Renal cortex interstitium (tissue), 11 donors: ENCODE measurements at regions not wholly inside any gene's neighbourhood (a gene's known extent, or its start where the extent isn't known, plus 50 kb on each side); places are given as distances from the start of the nearest gene placed in this dataset.
A peak's percentile ranks its signal among the peaks of the same experiment; 100 is the strongest.
"Not testable (repeated sequence)": the region's sequence is repeated elsewhere in the genome, so short reads cannot be mapped to it uniquely, and the experiment has no call there.

Source experiments
- DNase-seq, 11 donors: peaks; one replicate each; pipeline ENCODE4 v3.0.0-alpha.2; 2013; ENCODE audit warnings: low read depth in 9 of 11, low spot score in 4 of 11; ENCODE audit errors: extremely low read depth in 1 of 11

- DNase-seq, result no peak
Measured at GRCh38 chr7:83835424-83835823, 186.5 kb upstream of the SEMA3E start.

- DNase-seq, result not testable (repeated sequence)
Measured at GRCh38 chr7:83833721-83834120, 184.8 kb upstream of the SEMA3E start.

DNA sequence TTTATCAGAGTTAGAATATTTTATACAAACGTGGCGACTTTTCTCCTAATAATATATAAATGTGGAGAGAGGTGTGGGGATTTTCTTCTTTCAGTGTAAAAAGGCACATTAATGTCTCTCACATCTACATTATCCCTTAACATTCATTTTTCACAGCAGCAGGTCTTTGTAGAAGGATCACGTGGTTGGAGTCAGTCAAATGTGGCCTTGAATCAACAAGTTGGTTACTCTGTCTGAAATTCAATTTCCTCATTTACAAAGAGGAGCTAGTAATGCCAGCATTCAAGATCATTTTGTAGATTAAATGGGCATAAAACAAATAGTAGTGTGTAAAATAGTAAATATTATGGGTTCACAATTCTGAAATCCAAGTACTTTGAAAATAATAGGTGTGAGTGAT is 183.1 kb upstream of the SEMA3E start:
- DNase-seq, result no peak

- DNase-seq, result no peak
Measured at GRCh38 chr7:83827036-83827435, 178.1 kb upstream of the SEMA3E start.

- no peak for DNase-seq
Measured at GRCh38 chr7:83824214-83824613, 175.3 kb upstream of the SEMA3E start.

GRCh38 chr7:83821866-83822265 is 172.9 kb upstream of the SEMA3E start:
- DNase-seq, result no peak

DNA sequence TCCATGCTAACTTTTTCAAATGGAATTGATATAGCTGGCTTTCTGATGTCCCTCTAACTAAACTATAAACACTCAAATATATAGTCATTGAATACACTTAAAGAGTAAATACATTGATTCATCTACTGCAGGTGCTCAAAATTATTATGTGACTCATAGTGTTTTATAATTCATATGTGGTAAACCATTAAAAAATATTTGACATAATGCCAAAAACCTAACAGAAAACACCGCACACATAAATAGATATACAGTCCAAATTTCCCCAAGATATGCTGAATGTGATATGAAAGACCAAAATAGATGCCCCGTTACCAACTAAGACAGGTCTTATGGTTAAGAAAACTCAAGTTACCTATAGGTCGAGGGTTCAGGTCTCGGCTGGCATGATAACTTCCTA is 171.7 kb upstream of the SEMA3E start:
- DNase-seq, result no peak

DNA sequence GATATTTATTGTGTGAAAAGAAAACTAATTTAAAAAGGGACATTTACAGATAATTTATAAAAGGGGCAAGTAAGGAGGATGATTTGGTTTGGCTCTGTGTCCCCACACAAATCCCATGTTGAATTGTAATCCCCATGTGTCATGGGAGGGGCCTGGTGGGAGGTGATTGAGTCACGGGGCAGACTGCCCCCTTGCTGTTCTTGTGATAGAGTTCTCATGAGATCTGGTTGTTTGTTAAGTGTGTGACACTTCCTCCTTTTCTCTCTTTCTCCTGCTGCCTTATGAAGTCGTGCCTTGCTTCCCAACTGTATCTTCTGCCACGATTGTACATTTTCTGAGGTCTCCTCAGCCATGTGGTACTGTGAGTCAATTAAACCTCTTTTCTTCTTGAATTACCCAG is 171.0 kb upstream of the SEMA3E start:
- DNase-seq, result no peak

DNA sequence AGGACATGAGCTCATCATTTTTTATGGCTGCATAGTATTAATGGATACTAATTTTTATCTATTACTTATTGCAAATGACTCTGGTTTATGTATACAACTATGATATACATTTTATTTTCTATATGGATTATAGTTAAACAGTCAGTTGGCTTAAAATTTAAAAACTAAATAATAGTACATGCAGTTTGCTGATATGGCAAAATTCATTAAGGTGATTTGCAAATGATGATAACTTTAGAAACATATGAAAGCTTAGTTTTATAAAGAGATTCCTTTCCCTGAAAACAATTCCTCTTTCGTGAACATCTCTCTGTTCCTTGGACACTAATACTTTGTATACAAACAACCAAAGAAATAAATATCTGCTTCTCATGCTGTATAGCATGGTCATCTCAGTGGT is 165.5 kb upstream of the SEMA3E start:
- no peak for DNase-seq

- DNase-seq, result not testable (repeated sequence)
Measured at GRCh38 chr7:83812563-83812962, 163.6 kb upstream of the SEMA3E start.

DNA sequence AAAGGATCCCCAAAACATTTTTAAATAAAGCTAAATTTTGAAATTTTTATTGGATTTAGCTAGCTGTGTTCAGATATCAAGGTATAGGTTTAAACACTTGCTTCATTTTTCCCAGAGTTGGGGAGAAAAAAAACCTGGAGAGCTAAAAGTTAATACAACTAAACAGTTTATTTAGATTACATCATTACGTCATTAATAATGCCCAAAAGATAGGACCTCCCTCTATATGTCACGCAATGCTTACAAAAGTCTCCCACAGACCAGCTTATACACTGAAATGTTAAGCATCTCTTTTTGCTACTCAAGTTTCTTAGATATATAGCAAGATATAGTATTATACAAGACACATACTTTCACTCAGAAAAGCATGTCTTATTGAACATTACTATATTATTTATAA is 160.0 kb upstream of the SEMA3E start:
- no peak for DNase-seq

DNA sequence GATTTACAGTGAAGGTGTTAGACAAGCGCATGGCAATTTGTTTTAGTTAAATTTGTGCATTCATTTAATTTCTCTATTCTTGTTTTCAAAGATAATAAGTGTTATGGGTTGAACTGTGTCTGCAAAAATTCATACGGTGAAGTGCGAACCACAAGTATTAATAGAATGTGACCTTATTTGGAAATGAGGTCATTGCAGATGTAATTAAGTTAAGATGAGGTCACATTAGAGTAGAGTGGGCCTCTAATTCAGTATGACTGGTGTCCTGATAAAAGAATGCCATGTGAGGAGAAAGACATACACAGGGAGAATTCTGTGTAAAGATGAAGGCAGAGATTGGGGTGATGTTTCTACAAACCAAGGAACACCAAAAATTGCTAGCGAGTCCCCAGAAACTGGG is 158.8 kb upstream of the SEMA3E start:
- DNase-seq, result no peak

DNA sequence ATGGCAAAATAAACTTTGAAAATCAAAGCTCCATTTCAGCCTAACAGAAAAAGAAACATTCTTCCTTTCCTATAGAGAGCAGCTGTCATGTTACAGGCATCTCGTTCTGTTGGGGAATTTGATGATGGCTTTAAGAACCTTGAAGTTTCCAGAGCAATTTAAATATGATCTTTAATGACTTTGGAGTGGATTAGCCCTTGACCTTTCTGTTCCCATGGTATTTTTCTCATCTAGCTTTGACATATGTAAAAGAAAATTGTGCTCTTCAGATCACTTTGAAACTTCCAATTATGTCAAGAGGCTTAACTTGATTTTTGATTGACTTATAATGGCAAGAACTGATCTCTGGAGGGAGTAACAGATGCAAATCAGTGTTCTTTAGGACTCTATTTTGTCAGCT is 157.6 kb upstream of the SEMA3E start:
- no peak for DNase-seq

- no peak for DNase-seq
Measured at GRCh38 chr7:83799333-83799732, 150.4 kb upstream of the SEMA3E start.

- no peak for DNase-seq
Measured at GRCh38 chr7:83798489-83798888, 149.6 kb upstream of the SEMA3E start.

DNA sequence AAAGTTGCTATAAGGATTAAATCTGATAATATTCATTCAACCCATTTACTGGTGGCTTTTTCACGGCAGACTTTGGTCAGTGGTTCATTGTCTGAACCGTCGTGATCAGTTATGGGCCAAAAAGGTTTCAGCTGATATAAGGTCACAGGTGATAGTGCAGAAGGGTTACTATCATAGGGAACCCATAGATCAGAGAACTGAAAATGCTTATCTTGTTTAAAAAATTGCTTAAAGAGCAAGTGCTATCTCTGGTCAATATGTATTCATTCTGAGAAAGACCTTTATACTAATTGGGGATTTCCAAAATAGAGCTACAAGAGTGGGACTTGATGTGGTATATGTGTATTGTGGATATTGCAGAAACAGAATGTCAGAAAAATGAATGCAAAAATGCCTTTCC is 147.8 kb upstream of the SEMA3E start:
- no peak for DNase-seq

- peak in 2 of 11 donors; percentile 8 for DNase-seq
Measured at GRCh38 chr7:83794829-83795228, 145.9 kb upstream of the SEMA3E start.

- DNase-seq, result no peak
Measured at GRCh38 chr7:83793558-83793957, 144.6 kb upstream of the SEMA3E start.

- DNase-seq, result no peak
Measured at GRCh38 chr7:83791737-83792136, 142.8 kb upstream of the SEMA3E start.

- DNase-seq, result no peak
Measured at GRCh38 chr7:83786858-83787257, 137.9 kb upstream of the SEMA3E start.

- DNase-seq, result no peak
Measured at GRCh38 chr7:83782628-83783027, 133.7 kb upstream of the SEMA3E start.

DNA sequence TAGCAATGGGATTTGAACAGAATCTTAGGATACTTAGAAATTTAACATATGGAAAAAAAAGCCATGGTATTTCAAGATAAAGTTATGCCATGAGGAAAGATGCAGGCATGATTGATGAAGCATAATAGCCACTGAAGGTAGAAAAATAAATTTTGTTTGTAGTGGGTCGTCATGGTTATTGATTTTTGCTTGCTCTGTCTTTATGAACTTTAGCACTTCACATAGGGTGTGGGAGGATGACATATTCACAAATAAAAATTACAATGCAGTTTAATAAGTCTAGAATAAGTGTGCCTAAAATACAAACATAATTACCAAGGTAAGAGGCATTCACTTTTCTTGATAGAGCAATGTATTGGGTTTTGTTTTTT is 129.1 kb upstream of the SEMA3E start:
- DNase-seq, result no peak
